ENCODE measurements at regions not wholly inside any gene's neighbourhood (a gene's known extent, or its start where the extent isn't known, plus 50 kb on each side); places are given as distances from the start of the nearest gene placed in this dataset.
"Not testable (repeated sequence)": the region's sequence is repeated elsewhere in the genome, so short reads cannot be mapped to it uniquely, and the experiment has no call there.

GRCh38 chr11:92045301-92045700 is 179.3 kb upstream of the FAT3 start:
- no peak for DNase-seq (ENCODE audit: extremely low read depth, low read depth, low spot score)

GRCh38 chr11:92035488-92035887 is 189.1 kb upstream of the FAT3 start:
- DNase-seq (ENCODE audit: extremely low read depth, low read depth, low spot score), result no peak

DNA sequence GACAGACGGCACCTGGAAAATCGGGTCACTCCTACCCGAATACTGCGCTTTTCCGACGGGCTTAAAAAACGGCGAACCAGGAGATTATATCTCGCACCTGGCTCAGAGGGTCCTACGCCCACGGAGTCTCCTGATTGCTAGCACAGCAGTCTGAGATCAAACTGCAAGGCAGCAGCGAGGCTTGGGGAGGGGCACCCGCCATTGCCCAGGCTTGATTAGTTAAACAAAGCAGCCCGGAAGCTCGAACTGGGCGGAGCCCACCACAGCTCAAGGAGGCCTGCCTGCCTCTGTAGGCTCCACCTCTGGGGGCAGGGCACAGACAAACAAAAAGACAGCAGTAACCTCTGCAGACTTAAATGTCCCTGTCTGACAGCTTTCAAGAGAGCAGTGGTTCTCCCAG is 197.5 kb upstream of the FAT3 start:
- DNase-seq (ENCODE audit: extremely low read depth, low read depth, low spot score), result not testable (repeated sequence)

DNA sequence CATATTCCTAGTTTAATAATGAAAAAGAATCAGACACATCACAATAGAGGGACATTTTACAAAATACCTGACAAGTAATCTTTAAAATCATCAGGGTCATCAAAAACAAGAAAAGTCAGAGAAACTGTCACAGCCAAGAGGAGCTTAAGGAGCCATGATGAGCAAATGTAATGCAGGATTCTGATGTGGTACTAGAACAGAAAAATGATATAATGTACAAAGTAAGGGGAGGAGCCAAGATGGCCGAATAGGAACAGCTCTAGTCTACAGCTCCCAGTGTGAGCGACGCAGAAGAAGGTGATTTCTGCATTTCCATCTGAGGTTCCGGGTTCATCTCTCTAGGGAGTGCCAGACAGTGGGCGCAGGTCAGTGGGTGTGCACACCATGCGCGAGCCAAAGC is 198.0 kb upstream of the FAT3 start:
- DNase-seq (ENCODE audit: extremely low read depth, low read depth, low spot score), result no peak

DNA sequence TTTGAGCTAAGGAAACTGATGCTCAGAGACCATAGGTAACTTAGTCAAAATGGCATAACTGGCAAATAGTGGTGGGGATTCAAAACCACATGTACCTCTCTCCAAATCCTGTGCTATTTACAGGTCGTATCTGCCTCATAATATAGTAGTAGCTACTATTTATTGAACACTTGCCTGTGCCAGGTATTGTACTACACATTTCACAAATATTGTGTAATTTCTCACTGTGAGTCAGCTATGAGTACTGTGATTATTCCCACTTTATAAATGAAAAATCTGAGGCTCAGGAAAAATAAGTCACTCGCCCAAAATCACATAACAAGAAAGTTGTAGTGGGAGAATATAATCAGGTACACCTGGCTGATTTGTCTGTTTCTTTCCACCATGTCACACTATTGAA is 199.8 kb upstream of the FAT3 start:
- DNase-seq (ENCODE audit: extremely low read depth, low read depth, low spot score), result no peak

DNA sequence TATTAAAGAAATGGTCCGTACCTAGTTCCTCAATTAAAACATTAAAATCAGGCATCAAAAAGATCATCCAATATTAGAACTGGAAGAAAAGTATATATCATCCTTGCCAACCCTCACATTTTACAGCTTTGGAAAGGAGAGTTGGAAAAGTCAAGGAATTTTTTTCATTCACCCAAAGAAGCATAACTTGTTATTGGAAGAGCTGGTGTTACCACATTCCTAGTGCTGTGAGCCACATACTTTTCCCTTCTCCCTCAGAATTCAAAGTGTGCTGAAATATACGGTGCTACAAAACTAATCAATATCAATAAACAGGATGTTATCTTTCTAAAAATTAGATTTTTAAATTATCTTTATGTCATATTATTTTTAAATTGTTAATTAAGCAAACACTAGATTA is 202.1 kb upstream of the FAT3 start:
- DNase-seq (ENCODE audit: extremely low read depth, low read depth, low spot score), result no peak

DNA sequence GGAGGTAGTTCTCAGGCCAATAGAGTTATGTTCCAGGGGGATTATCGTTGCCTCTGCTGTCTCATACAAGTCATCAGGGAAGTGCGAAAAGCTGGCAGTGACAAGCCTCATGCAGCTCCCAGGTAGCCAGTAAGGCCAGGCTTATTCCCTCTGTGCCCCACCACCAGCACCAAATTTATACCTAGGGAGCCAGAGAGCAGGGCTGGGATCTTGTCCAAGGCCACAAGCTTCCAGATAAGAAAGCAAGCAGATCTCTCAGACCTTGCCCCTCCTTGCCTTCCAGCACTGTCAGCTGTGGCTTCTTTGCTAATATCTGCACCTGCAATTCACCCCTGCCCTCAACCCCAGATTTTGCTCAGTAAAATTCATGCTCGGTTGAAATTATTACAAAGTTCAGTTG is 206.3 kb upstream of the FAT3 start:
- no peak for DNase-seq (ENCODE audit: extremely low read depth, low read depth, low spot score)

DNA sequence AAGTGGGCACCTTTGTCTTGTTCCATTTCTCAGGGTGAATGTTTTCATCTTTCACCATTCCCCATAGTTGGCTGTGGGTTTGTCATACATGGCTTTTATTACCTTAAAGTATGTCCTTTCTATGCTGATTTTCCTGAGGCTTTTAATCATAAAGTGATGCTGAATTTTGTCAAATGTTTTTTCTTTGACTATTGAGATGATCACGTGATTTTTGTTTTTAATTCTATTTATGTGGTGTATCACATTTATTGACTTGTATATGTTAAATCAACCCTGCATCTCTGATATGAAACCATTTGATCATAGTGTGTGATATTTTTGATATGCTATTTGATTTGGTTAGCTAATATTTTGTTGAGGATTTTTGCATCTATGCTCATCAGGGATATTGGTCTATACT is 216.4 kb upstream of the FAT3 start:
- no peak for DNase-seq (ENCODE audit: extremely low read depth, low read depth, low spot score)

GRCh38 chr11:92002568-92002967 is 222.1 kb upstream of the FAT3 start:
- DNase-seq (ENCODE audit: extremely low read depth, low read depth, low spot score), result no peak

DNA sequence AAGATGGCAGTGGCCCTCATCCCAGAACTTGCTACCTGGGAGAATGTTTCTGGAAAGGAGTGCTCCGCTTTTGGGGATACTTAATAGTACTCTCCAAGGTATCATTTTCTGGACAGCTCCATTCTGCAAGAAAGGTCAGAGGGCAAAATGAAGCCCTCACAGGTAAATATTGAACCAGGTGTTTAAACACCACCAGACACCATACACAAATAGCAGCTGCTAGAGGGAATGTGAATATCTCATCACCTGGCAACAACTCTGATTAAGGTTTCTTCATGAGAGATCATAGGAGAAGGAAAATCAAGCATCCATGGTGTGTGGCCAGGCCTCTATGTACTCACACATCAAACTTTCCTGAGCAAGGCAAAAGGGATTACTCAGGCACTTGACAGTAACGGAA is 226.1 kb upstream of the FAT3 start:
- DNase-seq (ENCODE audit: extremely low read depth, low read depth, low spot score), result no peak

DNA sequence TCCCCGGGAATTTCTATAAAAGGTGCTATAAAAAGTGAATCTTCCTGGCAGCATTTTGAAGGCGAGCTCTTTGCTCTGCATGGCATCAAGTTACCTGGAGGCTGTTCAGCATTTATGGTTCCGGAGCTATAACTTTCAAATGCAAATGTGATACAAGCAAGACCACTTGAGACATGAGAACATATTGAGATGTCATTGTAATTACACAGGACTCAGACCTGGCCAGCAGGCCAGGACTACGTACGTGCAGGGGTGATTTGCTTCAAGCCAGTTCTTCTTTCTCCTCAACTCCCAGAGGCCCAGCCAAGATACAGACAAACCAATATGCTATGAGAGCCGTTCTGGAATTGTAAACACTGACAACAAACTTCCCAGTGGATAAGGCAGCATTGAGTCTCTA is 227.4 kb upstream of the FAT3 start:
- no peak for DNase-seq (ENCODE audit: extremely low read depth, low read depth, low spot score)

- no peak for DNase-seq (ENCODE audit: extremely low read depth, low read depth, low spot score)
These were observed 228.1 kb upstream of the FAT3 start for GRCh38 chr11:91996526-91996925.

- DNase-seq (ENCODE audit: extremely low read depth, low read depth, low spot score), result not testable (repeated sequence)
These were observed 236.2 kb upstream of the FAT3 start for GRCh38 chr11:91988443-91988842.

GRCh38 chr11:91986218-91986617 is 238.4 kb upstream of the FAT3 start:
- no peak for DNase-seq (ENCODE audit: extremely low read depth, low read depth, low spot score)

DNA sequence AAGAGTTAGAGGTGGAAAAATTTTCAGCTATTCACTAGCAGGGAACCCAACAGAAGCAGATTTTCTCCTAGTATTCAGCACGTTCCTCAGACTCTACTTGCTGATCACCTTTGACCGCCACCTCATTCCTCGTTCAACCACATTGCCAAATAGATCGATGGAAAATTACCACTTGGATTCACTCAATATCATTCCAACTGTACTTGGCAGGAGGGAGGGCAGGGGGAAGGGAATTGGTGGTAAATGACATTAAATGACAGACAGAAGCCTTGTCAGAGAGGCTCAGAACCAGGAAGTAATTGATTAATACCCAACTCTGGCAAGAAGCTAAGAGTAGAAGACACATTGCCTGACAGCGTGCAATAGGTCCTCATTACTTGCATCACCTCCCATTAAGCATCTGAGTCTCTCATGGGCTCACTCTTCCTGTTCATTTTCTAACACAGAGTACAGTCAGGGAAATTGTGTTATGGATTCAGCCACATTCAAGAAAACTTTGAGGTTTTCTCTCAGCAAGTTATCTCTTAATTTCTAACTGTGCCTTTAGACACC is 240.5 kb upstream of the FAT3 start:
- DNase-seq (ENCODE audit: extremely low read depth, low read depth, low spot score), result no peak

GRCh38 chr11:91981995-91982394 is 242.6 kb upstream of the FAT3 start:
- no peak for DNase-seq (ENCODE audit: extremely low read depth, low read depth, low spot score)

- no peak for DNase-seq (ENCODE audit: extremely low read depth, low read depth, low spot score)
These were observed 244.8 kb upstream of the FAT3 start for GRCh38 chr11:91979775-91980174.

- DNase-seq (ENCODE audit: extremely low read depth, low read depth, low spot score), result no peak
These were observed 245.9 kb upstream of the FAT3 start for GRCh38 chr11:91978747-91979146.

DNA sequence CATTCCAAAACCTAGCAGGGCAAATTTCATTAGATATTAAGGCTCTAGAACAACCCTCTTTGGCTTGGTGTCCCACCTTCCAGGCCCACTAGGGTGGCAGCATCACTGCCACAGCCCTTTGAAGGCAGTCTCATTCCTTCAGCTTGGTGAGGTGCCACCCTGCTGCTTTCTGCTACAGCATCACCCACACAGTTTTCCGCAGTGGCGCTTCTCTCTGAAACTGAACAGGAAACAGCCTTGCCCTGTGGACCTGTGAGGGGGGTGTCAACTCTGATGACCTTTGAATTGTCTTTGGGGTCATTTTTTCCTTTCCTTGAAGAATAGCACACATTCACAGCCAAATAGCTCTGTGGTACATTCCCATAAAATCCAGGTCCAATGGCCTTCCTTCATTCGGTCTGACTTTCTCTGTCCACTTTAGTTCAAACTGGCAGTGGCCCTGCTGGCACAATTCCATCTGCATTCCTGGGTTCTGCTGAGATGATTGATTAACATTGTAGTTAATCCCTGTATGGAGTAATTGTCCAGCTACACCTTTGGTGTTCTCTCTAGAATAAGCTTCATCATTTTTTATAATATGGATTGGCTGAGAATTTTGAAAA is 251.9 kb upstream of the FAT3 start:
- DNase-seq (ENCODE audit: extremely low read depth, low read depth, low spot score), result no peak

- no peak for DNase-seq (ENCODE audit: extremely low read depth, low read depth, low spot score)
These were observed 254.0 kb upstream of the FAT3 start for GRCh38 chr11:91970624-91971023.

- no peak for DNase-seq (ENCODE audit: extremely low read depth, low read depth, low spot score)
These were observed 255.1 kb upstream of the FAT3 start for GRCh38 chr11:91969486-91969885.

DNA sequence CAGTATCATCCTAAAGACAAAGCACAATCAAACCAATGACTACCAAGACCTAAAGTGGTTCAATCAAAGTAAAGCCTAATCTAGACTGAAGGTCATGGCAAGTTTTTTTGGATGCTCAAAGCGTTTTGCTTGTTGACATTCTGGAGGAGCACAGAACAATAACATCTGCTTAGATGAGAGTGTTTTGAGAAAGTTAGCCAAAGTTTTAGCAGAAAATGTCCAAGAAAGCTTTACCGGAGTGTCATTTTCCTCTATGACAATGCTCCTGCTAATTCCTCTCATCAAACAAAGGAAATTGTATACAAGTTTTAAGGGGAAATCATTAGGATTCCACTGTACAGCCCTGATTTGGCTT is 256.9 kb upstream of the FAT3 start:
- DNase-seq (ENCODE audit: extremely low read depth, low read depth, low spot score), result no peak

DNA sequence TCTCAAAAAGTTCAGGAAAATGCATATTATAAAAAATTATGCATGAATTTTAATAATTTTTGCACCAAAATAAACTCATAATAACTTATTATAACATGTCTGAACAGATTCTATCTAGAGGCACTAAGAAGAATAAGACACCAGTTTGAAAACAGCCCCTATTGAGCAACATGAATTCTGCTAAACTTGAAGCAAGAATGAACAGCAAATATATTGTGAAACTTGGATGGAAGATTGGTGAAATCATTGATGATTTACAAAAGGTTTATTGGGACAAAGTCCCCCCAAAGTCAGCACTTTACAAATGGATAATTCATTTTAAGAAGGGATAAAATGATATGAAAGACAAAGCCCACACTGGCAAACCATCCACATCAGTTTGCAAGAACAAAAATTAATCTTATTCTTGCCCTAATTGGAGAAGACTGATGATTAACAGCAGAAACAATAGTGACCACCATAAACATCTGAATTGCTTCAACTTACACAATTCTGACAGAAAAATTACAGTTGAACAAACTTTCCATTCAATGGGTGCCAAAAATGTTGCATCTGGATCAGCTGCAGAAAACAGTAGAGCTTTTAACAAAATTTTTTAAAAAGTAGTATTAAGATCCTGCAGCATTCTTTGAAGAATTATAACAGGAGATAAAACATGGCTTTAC is 257.5 kb upstream of the FAT3 start:
- DNase-seq (ENCODE audit: extremely low read depth, low read depth, low spot score), result no peak

All from glomerular endothelial cell (primary cell).